CD4-positive, alpha-beta T cell treated with Interferon alpha-2 for 1 hour (primary cell): ENCODE measurements at regions not wholly inside any gene's neighbourhood (a gene's known extent, or its start where the extent isn't known, plus 50 kb on each side); places are given as distances from the start of the nearest gene placed in this dataset.
A peak's percentile ranks its signal among the peaks of the same experiment; 100 is the strongest.
"Not testable (repeated sequence)": the region's sequence is repeated elsewhere in the genome, so short reads cannot be mapped to it uniquely, and the experiment has no call there.

Experiments
- DNase-seq, 2 donors: peaks; one replicate each; pipeline ENCODE4 v3.0.0-alpha.2; 2020 to 2022

- no peak for DNase-seq
These were observed 165.4 kb upstream of the CHD6 start for GRCh38 chr20:41783423-41784208.

GRCh38 chr20:41782730-41783406, 164.7 kb upstream of the CHD6 start:
- no peak for DNase-seq

GRCh38 chr20:41782255-41782654, 164.1 kb upstream of the CHD6 start:
- no peak for DNase-seq

- DNase-seq = no peak
These were observed 158.2 kb upstream of the CHD6 start for GRCh38 chr20:41776421-41776820.

- DNase-seq = no peak
These were observed 156.1 kb upstream of the CHD6 start for GRCh38 chr20:41774291-41774690.

GRCh38 chr20:41770965-41771364, 152.8 kb upstream of the CHD6 start:
- no peak for DNase-seq

GRCh38 chr20:41770427-41770826, 152.2 kb upstream of the CHD6 start:
- no peak for DNase-seq

GRCh38 chr20:41769592-41770018, 151.4 kb upstream of the CHD6 start:
- no peak for DNase-seq

- no peak for DNase-seq
These were observed 132.0 kb upstream of the CHD6 start for GRCh38 chr20:41750137-41750536.

GRCh38 chr20:41748756-41749582, 130.8 kb upstream of the CHD6 start:
- DNase-seq = no peak

GRCh38 chr20:41748051-41748450, 129.9 kb upstream of the CHD6 start:
- DNase-seq = no peak

- DNase-seq = no peak
These were observed 129.0 kb upstream of the CHD6 start for GRCh38 chr20:41747226-41747625.

- DNase-seq = no peak
These were observed 128.5 kb upstream of the CHD6 start for GRCh38 chr20:41746635-41747034.

- DNase-seq = peak; percentile 3 to 20
These were observed 120.5 kb upstream of the CHD6 start for GRCh38 chr20:41738604-41739206.

- DNase-seq = no peak
These were observed 117.8 kb upstream of the CHD6 start for GRCh38 chr20:41735949-41736348.

- peak; percentile 10 to 35 for DNase-seq
These were observed 116.3 kb upstream of the CHD6 start for GRCh38 chr20:41734506-41734945.

- DNase-seq = no peak
These were observed 115.0 kb upstream of the CHD6 start for GRCh38 chr20:41733151-41733550.

GRCh38 chr20:41731198-41731597, 113.0 kb upstream of the CHD6 start:
- DNase-seq = not testable (repeated sequence)

- DNase-seq = not testable (repeated sequence)
These were observed 109.5 kb upstream of the CHD6 start for GRCh38 chr20:41727681-41728080.

- no peak for DNase-seq
These were observed 108.5 kb upstream of the CHD6 start for GRCh38 chr20:41726727-41727126.

- DNase-seq = no peak
These were observed 101.0 kb upstream of the CHD6 start for GRCh38 chr20:41719151-41719550.

- DNase-seq = no peak
These were observed 99.3 kb upstream of the CHD6 start for GRCh38 chr20:41717483-41717882.

GRCh38 chr20:41716911-41717310, 98.7 kb upstream of the CHD6 start:
- DNase-seq = no peak
